ENCODE measurements at regions not wholly inside any gene's neighbourhood (a gene's known extent, or its start where the extent isn't known, plus 50 kb on each side); places are given as distances from the start of the nearest gene placed in this dataset.

GRCh38 chr10:125419146-125419545, 258.8 kb upstream of the CTBP2 start:
- Mint-ChIP-seq H3K9me3 (ENCODE audit: unreplicated experiment) (no peaks in the 10 kb centered on the region), H3K4me1 (ENCODE audit: unreplicated experiment) (no peaks in the 10 kb centered on the region), H3K4me3 (ENCODE audit: unreplicated experiment) (no peak overlapping the region), H3K27ac (ENCODE audit: unreplicated experiment) (no peak overlapping the region), H3K36me3 (ENCODE audit: unreplicated experiment) (no peaks in the 10 kb centered on the region), H3K27me3 (ENCODE audit: unreplicated experiment) (no peaks in the 10 kb centered on the region)
- peak; percentile 71 for DNase-seq (ENCODE audit: extremely low spot score, unreplicated experiment)
- no peak for TF ChIP-seq CTCF (IDR thresholded peaks at IDR 0.05)

- Mint-ChIP-seq H3K27ac (ENCODE audit: unreplicated experiment) (no peak overlapping the region), H3K9me3 (ENCODE audit: unreplicated experiment) (no peaks in the 10 kb centered on the region), H3K36me3 (ENCODE audit: unreplicated experiment) (no peaks in the 10 kb centered on the region), H3K4me1 (ENCODE audit: unreplicated experiment) (no peaks in the 10 kb centered on the region), H3K27me3 (ENCODE audit: unreplicated experiment) (no peaks in the 10 kb centered on the region), H3K4me3 (ENCODE audit: unreplicated experiment) (no peak overlapping the region)
- TF ChIP-seq CTCF (IDR thresholded peaks at IDR 0.05) = no peak
- DNase-seq (ENCODE audit: extremely low spot score, unreplicated experiment) = peak; percentile 63
Measured at GRCh38 chr10:125417605-125418004, 257.2 kb upstream of the CTBP2 start.

GRCh38 chr10:125415964-125416363, 255.6 kb upstream of the CTBP2 start:
- Mint-ChIP-seq H3K27ac (ENCODE audit: unreplicated experiment) (no peak overlapping the region), H3K36me3 (ENCODE audit: unreplicated experiment) (no peaks in the 10 kb centered on the region), H3K9me3 (ENCODE audit: unreplicated experiment) (no peaks in the 10 kb centered on the region), H3K27me3 (ENCODE audit: unreplicated experiment) (no peaks in the 10 kb centered on the region), H3K4me3 (ENCODE audit: unreplicated experiment) (no peak overlapping the region), H3K4me1 (ENCODE audit: unreplicated experiment) (no peaks in the 10 kb centered on the region)
- no peak for TF ChIP-seq CTCF (IDR thresholded peaks at IDR 0.05)
- no peak for DNase-seq (ENCODE audit: extremely low spot score, unreplicated experiment)

GRCh38 chr10:125415006-125415633, 254.8 kb upstream of the CTBP2 start:
- Mint-ChIP-seq H3K36me3 (ENCODE audit: unreplicated experiment) (no peaks in the 10 kb centered on the region), H3K4me3 (ENCODE audit: unreplicated experiment) (no peak overlapping the region), H3K4me1 (ENCODE audit: unreplicated experiment) (no peaks in the 10 kb centered on the region), H3K27ac (ENCODE audit: unreplicated experiment) (no peak overlapping the region), H3K9me3 (ENCODE audit: unreplicated experiment) (no peaks in the 10 kb centered on the region), H3K27me3 (ENCODE audit: unreplicated experiment) (no peaks in the 10 kb centered on the region)
- no peak for TF ChIP-seq CTCF (IDR thresholded peaks at IDR 0.05)
- DNase-seq (ENCODE audit: extremely low spot score, unreplicated experiment) = no peak

- Mint-ChIP-seq H3K36me3 (ENCODE audit: unreplicated experiment) (no peaks in the 10 kb centered on the region), H3K27ac (ENCODE audit: unreplicated experiment) (no peak overlapping the region), H3K9me3 (ENCODE audit: unreplicated experiment) (no peaks in the 10 kb centered on the region), H3K4me1 (ENCODE audit: unreplicated experiment) (no peaks in the 10 kb centered on the region), H3K4me3 (ENCODE audit: unreplicated experiment) (no peak overlapping the region), H3K27me3 (ENCODE audit: unreplicated experiment) (no peaks in the 10 kb centered on the region)
- no peak for DNase-seq (ENCODE audit: extremely low spot score, unreplicated experiment)
- TF ChIP-seq CTCF (IDR thresholded peaks at IDR 0.05) = no peak
Measured at GRCh38 chr10:125411724-125412123, 251.4 kb upstream of the CTBP2 start.
